ENCODE measurements at regions not wholly inside any gene's neighbourhood (a gene's known extent, or its start where the extent isn't known, plus 50 kb on each side); places are given as distances from the start of the nearest gene placed in this dataset.

DNA sequence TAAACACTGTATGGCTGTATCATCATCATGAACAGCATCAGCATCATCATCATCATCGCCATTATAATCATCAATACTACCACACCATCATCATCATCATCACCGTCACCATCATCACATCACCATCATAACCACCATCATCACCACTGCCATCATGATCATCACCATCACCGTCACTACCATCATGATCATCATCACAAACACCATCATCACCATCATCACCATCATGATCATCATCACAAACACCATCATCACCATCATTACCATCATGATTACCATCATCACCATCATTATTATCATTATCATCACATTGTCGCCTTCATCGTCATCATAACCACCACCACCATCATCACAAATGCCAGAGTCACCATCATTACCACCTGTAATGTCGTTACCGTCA, 1196.9 kb downstream of the NLGN4X start:
- TF ChIP-seq, protein P1, sequence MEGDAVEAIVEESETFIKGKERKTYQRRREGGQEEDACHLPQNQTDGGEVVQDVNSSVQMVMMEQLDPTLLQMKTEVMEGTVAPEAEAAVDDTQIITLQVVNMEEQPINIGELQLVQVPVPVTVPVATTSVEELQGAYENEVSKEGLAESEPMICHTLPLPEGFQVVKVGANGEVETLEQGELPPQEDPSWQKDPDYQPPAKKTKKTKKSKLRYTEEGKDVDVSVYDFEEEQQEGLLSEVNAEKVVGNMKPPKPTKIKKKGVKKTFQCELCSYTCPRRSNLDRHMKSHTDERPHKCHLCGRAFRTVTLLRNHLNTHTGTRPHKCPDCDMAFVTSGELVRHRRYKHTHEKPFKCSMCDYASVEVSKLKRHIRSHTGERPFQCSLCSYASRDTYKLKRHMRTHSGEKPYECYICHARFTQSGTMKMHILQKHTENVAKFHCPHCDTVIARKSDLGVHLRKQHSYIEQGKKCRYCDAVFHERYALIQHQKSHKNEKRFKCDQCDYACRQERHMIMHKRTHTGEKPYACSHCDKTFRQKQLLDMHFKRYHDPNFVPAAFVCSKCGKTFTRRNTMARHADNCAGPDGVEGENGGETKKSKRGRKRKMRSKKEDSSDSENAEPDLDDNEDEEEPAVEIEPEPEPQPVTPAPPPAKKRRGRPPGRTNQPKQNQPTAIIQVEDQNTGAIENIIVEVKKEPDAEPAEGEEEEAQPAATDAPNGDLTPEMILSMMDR (IDR thresholded peaks at IDR 0.05), result no peak
- TF ChIP-seq POLR2A (IDR thresholded peaks at IDR 0.05) (no peak), EP300 (IDR thresholded peaks at IDR 0.05) (no peak)

Measured in sigmoid colon (tissue), 4 donors.